HepG2 (cell line): ENCODE measurements at regions not wholly inside any gene's neighbourhood (a gene's known extent, or its start where the extent isn't known, plus 50 kb on each side); places are given as distances from the start of the nearest gene placed in this dataset.

Source experiments
- ATAC-seq: fragments of 200-7000 bp; cut with Tn5 transposase; 3 replicates; pipeline ENCODE4 v1.9.1; 2020; ENCODE audit warnings: mild to moderate bottlenecking, moderate library complexity
- BruUV-seq: library from RNA; stranded (reverse); fragments of 400-500 nt; replicated peaks from 2 replicates; lab custom pipeline; 2021; lab: Mats Ljungman, UMichigan
- CTCF ChIA-PET: fragments of 300-600 bp; formaldehyde crosslinking; extraction: SDS; loops from one replicate; lab custom pipeline; 2021; ENCODE audit warnings: low total read pairs, inconsistent platforms, low intra/inter-chr PET ratio; lab: Yijun Ruan, JAX
- POLR2A ChIA-PET: fragments of 350-600 bp; sonication (Branson Sonifier 250); formaldehyde crosslinking; loops from one replicate; lab custom pipeline; 2020; ENCODE audit warnings: antibody characterized with exemption, inconsistent platforms; lab: Yijun Ruan, JAX
- DNase-seq: peaks from one replicate; pipeline ENCODE4 v3.0.0-alpha.2; 2015; ENCODE audit warnings: low spot score
- FAIRE-seq: peaks from 3 replicates; lab custom pipeline; 2011; peaks lifted over from hg19 to GRCh38; lab: Jason Lieb, UNC
- H2AFZ ChIP-seq: one replicate; pipeline ENCODE4 v1.6.1; 2011; ENCODE audit warnings: low read length, inconsistent platforms
- H3K27ac ChIP-seq: fragments of 300-600 bp; 3 replicates; pipeline ENCODE4 v1.8.0; 2011; ENCODE audit warnings: mixed run types, mild to moderate bottlenecking, mixed read lengths, low read length, inconsistent platforms; ENCODE audit not compliant: insufficient read depth; ENCODE audit errors: extremely low read length
- H3K27me3 ChIP-seq, 2 experiments: fragments of 200-600 bp in 1 of 2; 2 replicates in 1 of 2; 3 replicates in 1 of 2; pipeline versions ENCODE4 v1.6.0 to v1.8.0; 2011; ENCODE audit warnings: low read length in 2 of 2, mild to moderate bottlenecking in 2 of 2, moderate library complexity in 2 of 2, inconsistent platforms in 1 of 2; ENCODE audit not compliant: insufficient read depth in 2 of 2, control insufficient read depth in 1 of 2
- H3K36me3 ChIP-seq, 2 experiments: fragments of 200-600 bp in 1 of 2; replicated peaks in 1 of 2; 2 replicates in 1 of 2; 3 replicates in 1 of 2; pipeline versions ENCODE4 v1.5.1 to v1.8.0; 2011; ENCODE audit warnings: low read length in 2 of 2, inconsistent platforms in 1 of 2; ENCODE audit not compliant: insufficient read depth in 2 of 2, control insufficient read depth in 1 of 2
- H3K4me1 ChIP-seq: 2 replicates; pipeline ENCODE4 v1.5.1; 2012; ENCODE audit warnings: low read length, inconsistent platforms; ENCODE audit not compliant: insufficient read depth
- H3K4me2 ChIP-seq: 2 replicates; pipeline ENCODE4 v1.6.0; 2011; ENCODE audit warnings: low read depth, low read length, inconsistent platforms
- H3K4me3 ChIP-seq, 3 experiments: fragments of 200-600 bp in 1 of 3; sonication (generic), shearing (Covaris generic) in 1 of 3; replicated peaks in 1 of 3; 2 replicates each; pipeline ENCODE4 v1.5.1; 2011 to 2016; ENCODE audit warnings: low read length in 3 of 3, inconsistent platforms in 2 of 3, low read depth in 2 of 3, mild to moderate bottlenecking in 2 of 3, control low read depth in 1 of 3, mixed read lengths in 1 of 3; ENCODE audit not compliant: insufficient read depth in 1 of 3
- H3K79me2 ChIP-seq: one replicate; pipeline ENCODE4 v1.6.1; 2011; ENCODE audit warnings: low read length, inconsistent platforms; ENCODE audit not compliant: insufficient read depth
- H3K9ac ChIP-seq: 2 replicates; pipeline ENCODE4 v1.6.0; 2011; ENCODE audit warnings: mild to moderate bottlenecking, low read depth, low read length, inconsistent platforms; ENCODE audit not compliant: insufficient read depth
- H3K9me3 ChIP-seq: 2 replicates; pipeline ENCODE4 v1.5.1; 2012; ENCODE audit warnings: mild to moderate bottlenecking, low read length
- H4K20me1 ChIP-seq: 2 replicates; pipeline ENCODE4 v1.6.0; 2011; ENCODE audit warnings: inconsistent platforms, mild to moderate bottlenecking, low read length, moderate library complexity; ENCODE audit not compliant: insufficient read depth
- BRF2 ChIP-seq: sonication (generic); formaldehyde crosslinking; IDR thresholded peaks from 2 replicates; pipeline ENCODE4 v1.8.1; 2022; ENCODE audit warnings: mild to moderate bottlenecking, missing genetic modification reagents
- CCAR2 ChIP-seq: fragments of 200-400 bp; formaldehyde crosslinking; optimal IDR thresholded peaks from 2 replicates; pipeline ENCODE3; 2018; ENCODE audit warnings: low read depth, mild to moderate bottlenecking, low read length, moderate library complexity
- DZIP1 ChIP-seq: sonication (generic); formaldehyde crosslinking; IDR thresholded peaks from 2 replicates; pipeline ENCODE4 v1.5.0; 2020; ENCODE audit warnings: mild to moderate bottlenecking, missing genetic modification reagents
- ETV5 ChIP-seq: IDR thresholded peaks from 2 replicates; pipeline ENCODE4 v1.6.1; 2018; ENCODE audit warnings: missing biosample characterization, missing genetic modification reagents, inconsistent platforms, borderline replicate concordance
- NR3C1 ChIP-seq: sonication (generic); formaldehyde crosslinking; IDR thresholded peaks from 2 replicates; pipeline ENCODE4 v1.4.0; 2020; ENCODE audit warnings: missing genetic modification reagents
- POLR2AphosphoS2 ChIP-seq: IDR thresholded peaks from 2 replicates; pipeline ENCODE4 v1.6.1; 2011; ENCODE audit warnings: low read depth, low read length, improper control_type of control experiment
- ZBED4 ChIP-seq: sonication (generic); formaldehyde crosslinking; IDR thresholded peaks from 2 replicates; pipeline ENCODE4 v1.4.0; 2020; ENCODE audit warnings: missing genetic modification reagents, borderline replicate concordance
- ZBTB44 ChIP-seq: sonication (generic); formaldehyde crosslinking; IDR thresholded peaks from 2 replicates; pipeline ENCODE4 v1.4.0; 2020; ENCODE audit warnings: missing genetic modification reagents
- ZNF136 ChIP-seq: sonication (generic); formaldehyde crosslinking; IDR thresholded peaks from 2 replicates; pipeline ENCODE4 v1.8.1; 2022; ENCODE audit warnings: low read depth, mild to moderate bottlenecking, moderate library complexity, missing genetic modification reagents
- ZNF597 ChIP-seq: sonication (generic); formaldehyde crosslinking; IDR thresholded peaks from 2 replicates; pipeline ENCODE4 v1.5.0; 2020; ENCODE audit warnings: missing genetic modification reagents
- in situ Hi-C: cut with HindIII; loops from 2 replicates; pipeline ENCODE4 v1.10.0; 2017; ENCODE audit warnings: low pct_unique_long_range_greater_than_20kb; ENCODE audit not compliant: extremely low pct_ligation_motif_present
- intact Hi-C: fragments of 100-400 bp; cut with micrococcal nuclease; formaldehyde crosslinking; loops from one replicate; pipeline ENCODE4 v1.10.0; 2022; ENCODE audit not compliant: unreplicated experiment

- no peak for TF ChIP-seq DZIP1 (CRISPR knock-in tag)
Observed at GRCh38 chr1:192453360-192453992, 122.1 kb upstream of the RGS1 start (continued).

GRCh38 chr1:192459467-192459866 is 116.1 kb upstream of the RGS1 start:
- Histone ChIP-seq H3K4me3 (no peak overlapping the region), H3K9me3 (no peaks in the 10 kb centered on the region), H3K9ac (no peak overlapping the region), H4K20me1 (no peaks in the 10 kb centered on the region), H3K79me2 (no peaks in the 10 kb centered on the region), H3K4me1 (no peaks in the 10 kb centered on the region), H3K27ac (no peak overlapping the region), H3K4me2 (no peak overlapping the region), H3K27me3 (no peaks in the 10 kb centered on the region), H2AFZ (no peak overlapping the region), H3K36me3 (no peaks in the 10 kb centered on the region)
- DNase-seq (no peak), FAIRE-seq (no peak), ATAC-seq (no peak)
- POLR2A ChIA-PET: no interaction called here
- in situ Hi-C loops: no loop called here
- intact Hi-C loops: no loop called here
- no TSS peak for BruUV-seq
- CTCF ChIA-PET: no interaction called here
- TF ChIP-seq NR3C1 (CRISPR knock-in tag) (no peak), ETV5 (no peak), BRF2 (CRISPR knock-in tag) (no peak), ZBED4 (no peak), CCAR2 (no peak), ZNF136 (CRISPR knock-in tag) (no peak), ZNF597 (CRISPR knock-in tag) (no peak), POLR2AphosphoS2 (no peak), ZBTB44 (CRISPR knock-in tag) (no peak)
